ENCODE measurements at regions not wholly inside any gene's neighbourhood (a gene's known extent, or its start where the extent isn't known, plus 50 kb on each side); places are given as distances from the start of the nearest gene placed in this dataset.
A peak's percentile ranks its signal among the peaks of the same experiment; 100 is the strongest.
"Not testable (repeated sequence)": the region's sequence is repeated elsewhere in the genome, so short reads cannot be mapped to it uniquely, and the experiment has no call there.

DNA sequence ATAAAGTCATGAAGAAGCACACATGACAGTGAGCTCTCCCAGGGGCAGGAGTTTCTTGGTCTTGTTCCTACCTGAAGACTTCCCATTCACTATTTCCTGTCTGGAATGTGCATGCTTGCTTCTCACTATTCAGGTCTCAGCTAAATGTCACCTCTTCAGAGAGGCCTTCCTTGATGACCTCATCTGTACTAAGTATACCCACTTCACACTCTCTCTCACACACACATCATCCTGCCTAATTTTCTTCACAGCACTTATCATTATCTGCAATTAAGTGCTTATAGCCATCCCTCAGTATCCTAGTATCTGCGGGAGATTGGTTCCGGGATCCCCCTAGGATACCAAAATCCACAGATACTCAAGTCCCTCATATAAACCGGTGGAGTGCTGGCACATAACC, 146.4 kb upstream of the IVNS1ABP start:
- no peak for DNase-seq (ENCODE audit: low read depth in 1 of 2, low spot score in 2 of 2)
- no peaks in the 10 kb centered on the region for H3K9me3 ChIP-seq (replicated peaks)
- no peaks in the 10 kb centered on the region for H3K36me3 ChIP-seq
- no peaks in the 10 kb centered on the region for H3K4me1 ChIP-seq (replicated peaks)
- H3K27me3 ChIP-seq (replicated peaks): no peaks in the 10 kb centered on the region
- no peak overlapping the region for H3K4me3 ChIP-seq
- no peak overlapping the region for H3K27ac ChIP-seq

DNA sequence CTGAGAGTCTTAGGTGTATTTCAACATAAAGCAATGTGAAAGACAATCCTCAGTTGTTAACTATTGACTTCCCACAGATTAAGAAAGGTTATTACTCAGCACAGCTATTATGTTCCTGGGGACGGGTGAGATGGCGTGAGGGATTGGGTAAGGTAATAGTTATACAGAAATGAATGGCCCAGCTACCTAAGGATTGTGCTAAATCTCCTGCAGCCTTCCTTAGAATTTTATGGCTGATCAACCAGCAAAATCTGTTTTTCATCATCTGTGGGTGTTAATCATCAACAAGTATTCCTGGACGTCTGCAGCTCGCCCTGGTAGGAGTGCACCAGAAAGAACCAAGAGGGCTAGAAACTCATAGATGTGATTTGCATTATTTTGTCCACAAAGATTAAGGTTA, 146.0 kb upstream of the IVNS1ABP start:
- DNase-seq (ENCODE audit: low read depth in 1 of 2, low spot score in 2 of 2): no peak
- Histone ChIP-seq H3K27ac (no peak overlapping the region), H3K4me1 (replicated peaks) (no peaks in the 10 kb centered on the region), H3K36me3 (no peaks in the 10 kb centered on the region), H3K27me3 (replicated peaks) (no peaks in the 10 kb centered on the region), H3K9me3 (replicated peaks) (no peaks in the 10 kb centered on the region), H3K4me3 (no peak overlapping the region)

DNA sequence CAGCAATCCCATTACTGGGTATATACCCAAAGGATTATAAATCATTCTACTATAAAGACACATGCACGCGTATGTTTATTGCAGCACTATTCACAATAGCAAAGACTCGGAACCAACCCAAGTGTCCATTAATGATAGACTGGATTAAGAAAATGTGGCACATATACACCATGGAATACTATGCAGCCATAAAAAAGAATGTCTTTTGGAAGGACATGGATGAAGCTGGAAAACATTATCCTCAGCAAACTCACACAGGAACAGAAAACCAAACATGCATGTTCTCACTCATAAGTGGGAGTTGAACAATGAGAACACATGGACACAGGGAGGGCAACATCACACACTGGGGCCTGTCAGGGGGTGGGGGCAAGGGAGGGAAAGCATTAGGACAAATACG, 143.7 kb upstream of the IVNS1ABP start:
- not testable (repeated sequence) for H3K4me3 ChIP-seq; H3K9me3 ChIP-seq (replicated peaks); H3K27me3 ChIP-seq (replicated peaks); H3K27ac ChIP-seq; H3K4me1 ChIP-seq (replicated peaks); DNase-seq (ENCODE audit: low read depth in 1 of 2, low spot score in 2 of 2); H3K36me3 ChIP-seq

DNA sequence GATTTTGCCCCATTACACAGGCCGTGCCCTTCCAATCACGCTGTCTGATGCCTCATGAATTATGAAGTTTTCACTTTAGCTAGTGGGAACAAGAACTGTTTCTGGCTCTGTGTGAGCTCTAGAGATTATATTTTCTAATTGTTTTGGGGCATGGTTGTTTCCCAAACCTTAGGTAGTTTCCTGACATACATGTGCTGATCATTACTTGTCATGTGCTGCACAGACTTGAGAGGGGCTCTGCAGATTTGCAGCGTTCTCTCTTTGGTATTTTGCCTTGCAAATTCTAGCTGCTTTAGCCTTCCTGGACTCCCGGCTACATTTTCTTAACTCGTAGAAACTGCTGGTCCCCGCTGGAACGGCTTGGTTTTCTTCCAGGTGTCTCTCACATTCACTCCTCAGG, 142.1 kb upstream of the IVNS1ABP start:
- Histone ChIP-seq H3K27me3 (replicated peaks) (no peaks in the 10 kb centered on the region), H3K4me3 (no peak overlapping the region), H3K9me3 (replicated peaks) (no peaks in the 10 kb centered on the region; the same call in 1 of the 2 replicates), H3K36me3 (no peaks in the 10 kb centered on the region), H3K4me1 (replicated peaks) (peaks cover 11% of the 10 kb centered on the region), H3K27ac (no peak overlapping the region)
- no peak for DNase-seq (ENCODE audit: low read depth in 1 of 2, low spot score in 2 of 2)

DNA sequence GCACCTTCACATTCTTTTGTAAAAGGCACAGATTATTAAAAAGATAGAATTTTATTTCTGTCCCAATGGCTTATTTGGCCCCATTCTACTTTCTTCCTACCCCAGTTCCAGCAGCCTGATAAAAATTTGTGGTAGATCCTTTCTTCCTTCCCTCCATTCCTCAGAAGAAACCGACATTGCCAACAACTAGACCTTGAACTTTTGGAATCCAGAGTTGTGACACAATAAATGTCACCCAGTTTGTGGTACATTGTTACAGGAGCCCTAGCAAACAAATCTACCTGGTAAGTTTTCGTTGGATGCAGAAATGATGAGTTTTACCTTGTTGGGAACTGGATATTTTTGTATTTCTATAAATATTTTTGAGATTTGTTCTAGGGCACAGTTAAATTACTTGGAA, 141.6 kb upstream of the IVNS1ABP start:
- no peak for DNase-seq (ENCODE audit: low read depth in 1 of 2, low spot score in 2 of 2)
- Histone ChIP-seq H3K9me3 (replicated peaks) (no peaks in the 10 kb centered on the region; the same call in 1 of the 2 replicates), H3K4me1 (replicated peaks) (peaks cover 12% of the 10 kb centered on the region), H3K4me3 (no peak overlapping the region), H3K36me3 (no peaks in the 10 kb centered on the region), H3K27ac (no peak overlapping the region), H3K27me3 (replicated peaks) (no peaks in the 10 kb centered on the region)

DNA sequence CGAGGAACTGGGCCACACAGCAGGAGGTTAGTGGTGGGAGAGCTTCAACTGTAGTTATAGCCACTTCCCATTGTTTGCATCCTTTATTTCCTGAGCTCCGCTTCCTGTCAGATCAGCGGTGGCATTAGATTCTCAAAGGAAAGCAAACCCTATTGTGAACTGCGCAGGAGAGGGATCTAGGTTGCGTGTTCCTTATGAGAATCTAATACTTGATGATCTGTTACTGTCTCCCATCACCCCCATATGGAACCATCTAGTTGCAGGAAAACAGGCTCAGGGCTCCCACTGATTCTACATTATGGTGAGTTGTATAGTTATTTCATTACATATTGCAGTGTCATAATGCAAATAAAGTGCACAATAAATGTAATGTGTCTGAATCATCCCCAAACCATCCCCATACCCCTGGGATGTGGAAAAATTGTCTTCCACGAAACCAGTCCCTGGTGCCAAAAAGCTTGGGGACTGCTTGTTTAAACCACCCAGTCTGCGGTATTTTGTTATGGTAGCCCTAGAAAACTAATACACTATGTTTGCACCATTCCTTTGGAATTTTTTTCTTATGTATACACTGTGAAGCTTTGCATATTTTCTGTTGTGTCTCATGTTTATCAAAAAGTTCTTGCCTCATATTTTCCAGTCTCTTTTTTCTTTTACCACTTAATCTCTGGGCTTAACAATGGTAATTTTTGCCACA, 136.6 kb upstream of the IVNS1ABP start:
- Histone ChIP-seq H3K4me3 (no peak overlapping the region), H3K27ac (peak overlapping the region; percentile 98), H3K36me3 (no peaks in the 10 kb centered on the region), H3K9me3 (replicated peaks) (no peaks in the 10 kb centered on the region; the same call in 1 of the 2 replicates), H3K27me3 (replicated peaks) (no peaks in the 10 kb centered on the region), H3K4me1 (replicated peaks) (peaks cover 37% of the 10 kb centered on the region)
- peak; percentile 91 to 97 for DNase-seq (ENCODE audit: low read depth in 1 of 2, low spot score in 2 of 2)

DNA sequence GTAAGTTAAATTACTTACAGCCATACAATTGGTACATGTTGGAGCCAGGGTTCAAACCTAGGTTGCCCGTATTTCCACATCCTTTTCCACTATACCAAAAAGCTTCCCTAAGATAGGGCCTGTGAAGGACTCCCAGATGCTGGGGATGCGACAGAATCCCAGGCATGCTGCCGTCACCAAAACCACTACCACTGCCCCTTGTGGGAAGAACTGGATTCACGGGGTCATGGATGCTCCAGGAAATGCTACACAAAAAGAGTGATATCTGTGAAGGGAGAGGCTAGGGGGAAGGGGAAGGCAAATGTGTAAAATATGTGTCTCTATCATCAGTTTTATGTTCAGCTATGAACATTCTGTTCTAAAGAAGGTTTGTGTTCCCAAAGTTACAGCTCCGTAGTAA, 133.9 kb upstream of the IVNS1ABP start:
- Histone ChIP-seq H3K27ac (no peak overlapping the region), H3K4me1 (replicated peaks) (peaks cover 37% of the 10 kb centered on the region), H3K36me3 (no peaks in the 10 kb centered on the region), H3K4me3 (no peak overlapping the region), H3K9me3 (replicated peaks) (no peaks in the 10 kb centered on the region; the same call in 1 of the 2 replicates), H3K27me3 (replicated peaks) (no peaks in the 10 kb centered on the region)
- no peak for DNase-seq (ENCODE audit: low read depth in 1 of 2, low spot score in 2 of 2)

DNA sequence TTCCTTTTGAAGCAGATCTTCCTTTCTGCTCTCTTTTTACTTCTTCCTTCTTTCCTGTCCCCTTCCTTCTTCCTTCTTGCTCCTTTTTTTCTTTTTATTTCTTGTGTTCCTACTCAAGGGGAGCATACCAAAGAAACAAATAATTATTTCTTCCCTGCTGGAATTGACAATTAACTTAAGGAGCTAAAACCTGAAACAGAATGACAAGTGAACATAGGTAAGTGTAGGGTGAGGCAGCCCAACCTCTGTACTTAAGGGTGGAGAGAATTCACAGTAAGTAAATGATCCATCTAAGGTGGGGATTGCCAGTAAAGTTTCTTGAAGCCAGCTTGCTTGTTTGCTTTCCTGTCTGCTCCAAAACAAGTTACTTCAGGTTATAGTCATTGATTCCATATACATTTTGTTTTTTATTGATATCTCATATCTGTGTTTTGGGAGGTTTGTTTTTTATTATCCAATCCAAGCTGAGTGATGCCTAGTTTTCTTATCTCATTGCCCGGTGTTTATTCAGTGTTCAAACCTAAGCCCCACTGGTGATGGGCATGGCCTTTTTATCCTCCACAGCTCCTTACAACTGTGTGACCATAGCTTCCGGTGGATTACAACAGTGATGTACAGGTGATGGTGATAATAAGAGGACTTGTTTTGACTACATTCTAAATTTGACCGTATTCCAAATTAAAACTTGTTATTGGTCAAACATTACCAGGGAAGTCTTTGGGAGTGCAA, 133.2 kb upstream of the IVNS1ABP start:
- no peaks in the 10 kb centered on the region; the same call in 1 of the 2 replicates for H3K9me3 ChIP-seq (replicated peaks)
- H3K27ac ChIP-seq: no peak overlapping the region
- H3K27me3 ChIP-seq (replicated peaks): no peaks in the 10 kb centered on the region
- peaks cover 37% of the 10 kb centered on the region for H3K4me1 ChIP-seq (replicated peaks)
- H3K4me3 ChIP-seq: no peak overlapping the region
- no peaks in the 10 kb centered on the region for H3K36me3 ChIP-seq
- DNase-seq (ENCODE audit: low read depth in 1 of 2, low spot score in 2 of 2): no peak

DNA sequence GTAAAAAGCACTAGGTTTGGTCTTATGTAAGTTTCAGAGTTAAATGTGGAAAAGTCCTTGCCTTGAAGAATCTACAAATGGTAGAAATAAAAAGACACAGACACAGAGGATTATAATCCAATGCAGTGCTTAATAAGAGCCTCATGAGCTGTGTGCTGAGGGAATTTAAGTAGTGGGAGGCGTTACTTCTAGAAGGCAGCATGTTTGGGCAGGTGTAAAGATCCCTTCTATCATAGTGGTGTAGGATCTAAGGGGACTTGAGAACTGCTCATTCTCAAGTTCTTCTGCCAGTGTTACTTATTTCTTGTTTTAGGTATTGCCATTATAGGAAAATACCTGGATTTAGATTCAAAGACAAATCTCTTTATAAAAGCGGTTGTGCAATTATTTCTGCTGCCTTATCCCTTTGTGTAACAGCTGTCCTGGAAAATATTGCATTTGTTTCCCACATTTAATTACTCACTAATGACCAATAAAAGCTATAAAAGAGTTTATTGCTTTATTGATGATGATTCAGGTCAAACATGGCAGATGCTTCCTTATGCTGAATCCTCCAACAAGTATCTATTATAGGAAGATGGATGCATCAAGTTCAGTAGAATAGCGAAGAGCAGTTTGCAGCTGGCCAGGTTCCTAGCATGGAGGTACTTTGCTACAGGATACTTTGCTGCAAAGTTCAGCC, 132.5 kb upstream of the IVNS1ABP start:
- Histone ChIP-seq H3K27me3 (replicated peaks) (no peaks in the 10 kb centered on the region), H3K27ac (no peak overlapping the region), H3K4me1 (replicated peaks) (peaks cover 30% of the 10 kb centered on the region), H3K9me3 (replicated peaks) (no peaks in the 10 kb centered on the region), H3K36me3 (no peaks in the 10 kb centered on the region), H3K4me3 (no peak overlapping the region)
- no peak for DNase-seq (ENCODE audit: low read depth in 1 of 2, low spot score in 2 of 2)

DNA sequence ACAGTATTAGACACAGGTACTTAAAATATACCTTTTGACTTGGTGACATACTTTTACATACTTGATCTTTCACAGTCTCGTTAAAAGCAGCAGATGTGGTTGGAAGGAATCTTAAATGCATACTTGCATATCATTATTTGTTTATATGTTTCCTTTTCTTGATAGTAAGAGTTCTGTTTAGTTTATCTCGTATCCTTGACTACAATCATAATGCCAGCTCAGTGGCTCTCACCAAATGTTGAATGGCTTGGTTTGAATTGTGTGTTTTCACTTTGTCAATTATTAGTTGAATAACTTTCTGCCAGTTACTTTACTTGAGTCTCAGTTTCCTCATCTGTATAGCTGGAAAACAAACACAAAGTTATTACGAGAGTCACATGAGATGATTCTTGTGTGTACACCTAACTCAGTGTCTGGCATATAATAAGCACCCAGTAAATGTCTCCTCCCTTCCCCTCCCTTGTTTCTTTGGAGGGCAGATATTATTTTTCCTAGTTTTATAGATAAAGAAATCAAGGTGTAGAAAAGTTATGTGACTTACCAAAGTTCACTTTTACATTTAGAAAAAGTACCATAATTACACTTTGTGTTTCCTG, 131.6 kb upstream of the IVNS1ABP start:
- peaks cover 25% of the 10 kb centered on the region for H3K4me1 ChIP-seq (replicated peaks)
- no peaks in the 10 kb centered on the region for H3K9me3 ChIP-seq (replicated peaks)
- H3K27ac ChIP-seq: peak overlapping the region; percentile 43; the same call in 1 of the 2 replicates
- H3K27me3 ChIP-seq (replicated peaks): no peaks in the 10 kb centered on the region
- H3K36me3 ChIP-seq: no peaks in the 10 kb centered on the region
- no peak overlapping the region for H3K4me3 ChIP-seq
- peak in 1 of 2 experiments; percentile 59 for DNase-seq (ENCODE audit: low read depth in 1 of 2, low spot score in 2 of 2)

DNA sequence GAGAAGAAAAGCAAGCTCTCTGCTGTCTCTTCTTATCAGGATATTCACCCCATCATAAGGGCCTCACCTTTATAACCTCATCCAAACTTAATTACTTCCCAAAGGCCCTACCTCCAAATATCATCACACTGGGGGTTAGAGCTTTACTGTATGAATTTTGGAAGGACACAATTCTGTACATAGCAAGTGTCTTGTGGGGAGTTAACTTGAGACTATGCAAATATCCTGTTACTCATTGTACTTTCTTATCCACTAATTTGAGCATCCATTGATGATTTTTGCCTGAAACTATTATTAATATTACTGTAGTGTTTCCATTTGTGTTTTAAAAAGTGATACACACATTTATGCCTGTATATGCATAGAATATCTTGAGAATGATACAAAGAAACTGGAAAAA, 129.1 kb upstream of the IVNS1ABP start:
- Histone ChIP-seq H3K9me3 (replicated peaks) (no peaks in the 10 kb centered on the region), H3K36me3 (no peaks in the 10 kb centered on the region), H3K27ac (no peak overlapping the region), H3K4me3 (no peak overlapping the region), H3K4me1 (replicated peaks) (peaks cover 27% of the 10 kb centered on the region), H3K27me3 (replicated peaks) (no peaks in the 10 kb centered on the region)
- no peak for DNase-seq (ENCODE audit: low read depth in 1 of 2, low spot score in 2 of 2)

DNA sequence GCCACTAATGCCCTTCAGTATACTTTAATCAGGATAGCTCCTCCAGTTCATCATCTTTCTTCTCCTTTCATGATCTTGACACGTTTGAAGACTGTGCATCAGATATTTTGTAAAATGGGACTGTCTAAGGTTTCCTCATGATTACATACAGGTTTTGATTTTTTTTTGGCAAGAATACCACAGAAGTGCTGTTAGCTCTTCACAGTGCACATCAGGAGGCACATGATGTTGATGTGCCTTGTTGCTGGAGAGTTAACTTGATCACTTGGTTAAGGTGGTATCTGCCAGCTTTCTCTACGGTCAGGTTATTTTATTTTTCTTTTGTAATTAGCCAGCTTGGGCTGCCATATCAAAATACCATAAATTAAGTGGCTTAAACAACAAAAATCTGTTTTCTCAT, 128.6 kb upstream of the IVNS1ABP start:
- Histone ChIP-seq H3K27ac (no peak overlapping the region), H3K4me1 (replicated peaks) (peaks cover 32% of the 10 kb centered on the region), H3K27me3 (replicated peaks) (no peaks in the 10 kb centered on the region), H3K9me3 (replicated peaks) (no peaks in the 10 kb centered on the region), H3K36me3 (no peaks in the 10 kb centered on the region), H3K4me3 (no peak overlapping the region)
- DNase-seq (ENCODE audit: low read depth in 1 of 2, low spot score in 2 of 2): no peak

DNA sequence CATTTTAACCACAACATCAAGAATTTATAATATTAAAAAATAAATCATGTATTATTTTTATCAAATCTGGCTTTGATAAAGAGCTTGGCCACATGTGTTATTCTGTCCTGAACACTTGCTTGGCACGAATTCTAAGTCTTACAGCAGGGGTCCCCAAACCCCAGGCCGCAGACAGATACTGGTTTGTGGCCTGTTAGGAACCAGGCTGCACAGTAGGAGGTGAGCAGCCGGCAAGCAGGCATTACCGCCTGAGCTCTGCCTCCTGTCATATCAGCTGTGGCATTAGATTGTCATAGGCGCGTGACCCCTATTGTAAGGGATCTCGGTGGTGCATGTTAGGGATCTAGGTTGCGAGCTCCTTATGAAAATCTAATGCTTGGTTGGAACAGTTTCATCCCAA, 127.6 kb upstream of the IVNS1ABP start:
- no peak overlapping the region for H3K27ac ChIP-seq
- no peaks in the 10 kb centered on the region for H3K9me3 ChIP-seq (replicated peaks)
- H3K36me3 ChIP-seq: no peaks in the 10 kb centered on the region
- no peaks in the 10 kb centered on the region for H3K27me3 ChIP-seq (replicated peaks)
- H3K4me1 ChIP-seq (replicated peaks): peaks cover 41% of the 10 kb centered on the region
- no peak overlapping the region for H3K4me3 ChIP-seq
- DNase-seq (ENCODE audit: low read depth in 1 of 2, low spot score in 2 of 2): no peak

DNA sequence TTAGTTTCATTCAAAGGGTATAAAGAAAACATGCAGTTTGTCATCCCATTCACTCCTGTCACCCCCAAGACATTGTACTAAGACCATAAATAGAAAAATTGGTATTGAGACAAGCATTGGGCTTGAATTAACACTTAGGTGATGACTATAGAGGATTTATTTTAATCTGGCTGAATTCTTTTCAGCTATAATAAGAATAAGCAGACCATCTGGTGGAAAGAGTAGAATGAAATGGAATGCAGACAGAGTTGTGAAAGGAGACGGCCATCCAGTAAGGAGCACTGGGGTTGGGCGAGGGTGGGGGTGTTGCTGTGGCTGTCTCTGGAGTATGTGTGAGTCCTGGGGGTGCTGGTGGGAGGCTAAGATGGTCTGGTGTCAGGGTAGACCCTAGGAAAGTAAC, 125.0 kb upstream of the IVNS1ABP start:
- H3K4me3 ChIP-seq: no peak overlapping the region
- H3K36me3 ChIP-seq: no peaks in the 10 kb centered on the region
- H3K27me3 ChIP-seq (replicated peaks): no peaks in the 10 kb centered on the region
- H3K27ac ChIP-seq: peak overlapping the region; percentile 56
- no peak for DNase-seq (ENCODE audit: low read depth in 1 of 2, low spot score in 2 of 2)
- peaks cover 48% of the 10 kb centered on the region for H3K4me1 ChIP-seq (replicated peaks)
- no peaks in the 10 kb centered on the region for H3K9me3 ChIP-seq (replicated peaks)
